ENCODE measurements at regions not wholly inside any gene's neighbourhood (a gene's known extent, or its start where the extent isn't known, plus 50 kb on each side); places are given as distances from the start of the nearest gene placed in this dataset.

DNA sequence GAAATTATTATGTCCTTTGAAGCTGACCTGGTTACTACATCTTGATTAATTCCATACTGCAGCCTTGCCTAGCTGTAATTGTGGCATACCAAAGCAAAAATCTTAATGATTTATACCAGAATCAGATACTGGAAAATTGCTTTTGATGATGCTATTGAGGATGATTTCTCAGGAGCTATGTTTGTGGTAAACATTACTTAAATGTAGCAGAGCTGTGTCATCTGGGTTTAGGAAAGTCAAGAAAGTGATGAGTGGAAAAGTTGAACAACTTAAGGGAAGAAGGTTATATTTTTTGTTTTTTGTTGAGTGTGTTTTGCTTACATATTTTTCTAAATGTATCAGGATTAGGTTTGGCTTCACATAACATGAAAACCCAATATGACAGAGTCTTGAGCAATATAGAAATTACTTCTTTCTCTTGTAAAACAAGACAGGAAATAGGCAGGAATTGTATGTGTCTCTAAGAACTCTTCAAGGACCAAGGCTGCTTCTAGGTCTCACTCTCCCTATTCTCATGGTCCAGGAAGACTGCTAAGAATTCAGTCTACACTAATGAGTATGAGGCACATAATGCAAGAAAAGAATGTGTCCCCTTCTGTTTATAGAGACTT, 87.6 kb upstream of the MTPN start:
- FAIRE-seq (no peak), DNase-seq (ENCODE audit: low read depth) (no peak)
- Histone ChIP-seq H3K4me3 (ENCODE audit: low read depth, low read length) (no peak overlapping the region), H3K36me3 (ENCODE audit: control insufficient read depth, insufficient read depth, low read length) (no peaks in the 10 kb centered on the region), H3K27me3 (ENCODE audit: control insufficient read depth, insufficient read depth, low read length) (no peaks in the 10 kb centered on the region)
- TF ChIP-seq, protein P1, sequence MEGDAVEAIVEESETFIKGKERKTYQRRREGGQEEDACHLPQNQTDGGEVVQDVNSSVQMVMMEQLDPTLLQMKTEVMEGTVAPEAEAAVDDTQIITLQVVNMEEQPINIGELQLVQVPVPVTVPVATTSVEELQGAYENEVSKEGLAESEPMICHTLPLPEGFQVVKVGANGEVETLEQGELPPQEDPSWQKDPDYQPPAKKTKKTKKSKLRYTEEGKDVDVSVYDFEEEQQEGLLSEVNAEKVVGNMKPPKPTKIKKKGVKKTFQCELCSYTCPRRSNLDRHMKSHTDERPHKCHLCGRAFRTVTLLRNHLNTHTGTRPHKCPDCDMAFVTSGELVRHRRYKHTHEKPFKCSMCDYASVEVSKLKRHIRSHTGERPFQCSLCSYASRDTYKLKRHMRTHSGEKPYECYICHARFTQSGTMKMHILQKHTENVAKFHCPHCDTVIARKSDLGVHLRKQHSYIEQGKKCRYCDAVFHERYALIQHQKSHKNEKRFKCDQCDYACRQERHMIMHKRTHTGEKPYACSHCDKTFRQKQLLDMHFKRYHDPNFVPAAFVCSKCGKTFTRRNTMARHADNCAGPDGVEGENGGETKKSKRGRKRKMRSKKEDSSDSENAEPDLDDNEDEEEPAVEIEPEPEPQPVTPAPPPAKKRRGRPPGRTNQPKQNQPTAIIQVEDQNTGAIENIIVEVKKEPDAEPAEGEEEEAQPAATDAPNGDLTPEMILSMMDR (IDR thresholded peaks at IDR 0.05; ENCODE audit: insufficient read depth, low read length, severe bottlenecking): no peak

DNA sequence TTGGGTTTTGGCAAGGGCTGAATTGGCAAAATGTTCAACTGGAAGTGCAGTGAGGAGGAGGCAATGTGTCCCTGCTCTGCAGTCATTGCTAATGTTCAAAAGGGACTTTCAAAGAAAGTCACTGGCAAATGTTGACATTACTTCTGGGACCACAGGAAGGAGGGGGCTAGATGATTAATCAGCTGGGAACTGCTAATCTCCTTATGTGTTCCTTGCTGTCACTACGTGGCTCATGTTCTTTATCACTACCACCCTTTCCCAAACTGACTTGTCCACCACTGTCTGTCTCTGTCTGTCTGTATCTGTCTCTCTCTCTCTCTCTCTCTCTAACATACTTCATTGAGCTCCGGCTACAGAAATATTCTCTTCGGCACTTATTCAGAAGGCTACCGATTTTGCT, 86.9 kb upstream of the MTPN start:
- H3K27me3 ChIP-seq (ENCODE audit: control insufficient read depth, insufficient read depth, low read length): no peaks in the 10 kb centered on the region

DNA sequence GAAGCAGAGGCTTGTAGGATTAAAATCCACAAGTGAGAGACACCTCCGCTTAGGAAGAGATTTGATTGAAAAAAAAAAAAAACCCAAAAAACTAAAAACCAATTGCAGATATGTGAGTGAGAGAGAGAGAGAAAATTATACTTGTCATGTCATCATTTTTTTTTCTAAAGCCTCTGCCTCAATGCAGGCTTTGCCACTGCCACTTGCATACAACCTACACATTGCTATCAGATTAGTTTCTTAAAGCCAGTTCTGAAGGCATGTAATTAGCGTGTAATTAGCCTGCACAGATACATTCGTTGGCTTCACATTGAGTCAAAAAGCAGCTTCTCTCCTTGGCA, 86.1 kb upstream of the MTPN start:
- no peak overlapping the region for H3K4me3 ChIP-seq (ENCODE audit: low read depth, low read length)
- no peak for FAIRE-seq
- DNase-seq (ENCODE audit: low read depth): no peak
- H3K27me3 ChIP-seq (ENCODE audit: control insufficient read depth, insufficient read depth, low read length): no peaks in the 10 kb centered on the region
- TF ChIP-seq, protein P1 (IDR thresholded peaks at IDR 0.05; ENCODE audit: insufficient read depth, low read length, severe bottlenecking): no peak
- no peaks in the 10 kb centered on the region for H3K36me3 ChIP-seq (ENCODE audit: control insufficient read depth, insufficient read depth, low read length)

More for the DNA sequence above, 86.9 kb upstream of the MTPN start:
- no peaks in the 10 kb centered on the region for H3K36me3 ChIP-seq (ENCODE audit: control insufficient read depth, insufficient read depth, low read length)
- DNase-seq (ENCODE audit: low read depth) (no peak), FAIRE-seq (no peak)
- H3K4me3 ChIP-seq (ENCODE audit: low read depth, low read length): no peak overlapping the region
- TF ChIP-seq, protein P1 (IDR thresholded peaks at IDR 0.05; ENCODE audit: insufficient read depth, low read length, severe bottlenecking): no peak

DNA sequence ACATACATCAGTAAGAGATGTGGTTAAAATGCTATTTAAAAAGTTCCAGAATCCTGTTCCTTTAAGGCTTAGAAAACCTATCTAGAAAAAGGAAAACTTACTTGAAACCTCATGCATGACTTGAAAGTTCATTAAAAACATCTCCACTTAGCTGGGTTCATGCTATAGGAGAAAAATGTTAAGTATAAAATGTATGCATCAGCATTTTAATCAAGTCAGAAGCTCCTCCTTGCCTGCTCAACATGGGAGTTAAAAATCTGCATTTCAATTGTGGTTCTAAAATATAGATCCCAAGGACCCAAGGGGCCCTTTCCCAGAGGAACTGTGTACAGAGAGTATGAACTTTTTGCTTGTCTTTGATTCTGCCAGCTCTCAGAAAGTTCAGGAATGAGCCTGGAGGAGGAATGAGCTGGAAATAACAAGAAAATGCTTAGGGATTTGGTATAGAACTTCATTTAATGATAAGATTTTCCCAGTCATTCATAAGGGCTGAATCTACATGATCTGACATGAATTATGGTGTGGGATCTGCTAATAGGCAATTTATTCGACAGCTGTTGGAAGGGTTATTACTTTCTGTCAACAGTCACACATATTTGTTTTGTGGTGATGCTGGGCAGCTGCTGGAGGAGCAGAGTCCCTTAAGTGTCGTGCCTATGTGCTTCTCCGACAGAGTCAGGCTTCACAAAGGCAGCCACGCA, 85.6 kb upstream of the MTPN start:
- TF ChIP-seq, protein P1 (IDR thresholded peaks at IDR 0.05; ENCODE audit: insufficient read depth, low read length, severe bottlenecking): no peak
- no peak for FAIRE-seq
- H3K36me3 ChIP-seq (ENCODE audit: control insufficient read depth, insufficient read depth, low read length): no peaks in the 10 kb centered on the region
- H3K27me3 ChIP-seq (ENCODE audit: control insufficient read depth, insufficient read depth, low read length): no peaks in the 10 kb centered on the region
- DNase-seq (ENCODE audit: low read depth): no peak
- no peak overlapping the region for H3K4me3 ChIP-seq (ENCODE audit: low read depth, low read length)

DNA sequence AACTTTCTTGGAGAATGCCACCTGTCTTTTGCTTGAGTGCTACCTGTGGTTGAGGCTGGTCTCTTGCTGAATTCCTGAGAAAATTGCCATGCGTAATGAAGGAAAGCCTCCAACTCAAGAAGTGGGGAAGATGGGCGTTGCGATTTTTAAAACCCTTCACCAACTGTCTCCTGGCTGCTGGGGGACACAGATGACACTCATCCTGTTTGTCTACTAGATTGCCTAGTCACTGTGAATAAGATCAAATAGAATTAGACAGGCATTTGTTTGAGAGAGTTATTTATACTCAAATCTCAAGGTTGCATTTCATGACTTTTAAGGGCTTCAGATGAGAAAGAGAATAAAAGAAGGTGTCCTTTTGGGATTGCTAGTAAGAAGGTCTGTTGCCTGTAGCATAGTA, 84.3 kb upstream of the MTPN start:
- Histone ChIP-seq H3K36me3 (ENCODE audit: control insufficient read depth, insufficient read depth, low read length) (no peaks in the 10 kb centered on the region), H3K4me3 (ENCODE audit: low read depth, low read length) (no peak overlapping the region)
- TF ChIP-seq, protein P1 (IDR thresholded peaks at IDR 0.05; ENCODE audit: insufficient read depth, low read length, severe bottlenecking): no peak

DNA sequence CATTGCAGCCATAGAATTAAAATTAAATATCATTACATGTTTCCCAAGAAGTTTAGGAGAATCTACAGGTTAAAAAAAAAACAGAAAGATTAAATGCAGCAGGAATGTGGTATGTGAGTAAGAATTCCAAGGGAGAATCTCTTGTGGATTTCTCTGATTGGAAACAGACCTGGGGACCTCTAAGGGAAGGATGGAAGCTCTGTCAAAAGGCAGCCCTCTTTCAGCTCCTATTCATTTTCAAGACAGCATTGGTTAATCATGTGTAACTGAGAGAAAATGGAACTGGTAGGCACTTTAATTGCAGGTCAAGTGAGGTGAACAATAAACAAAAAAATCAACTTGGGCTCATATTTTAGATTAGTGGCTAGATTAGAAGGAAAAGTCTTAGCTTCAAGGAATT, 81.4 kb upstream of the MTPN start:
- no peak for DNase-seq (ENCODE audit: low read depth)
- Histone ChIP-seq H3K4me3 (ENCODE audit: low read depth, low read length) (no peak overlapping the region), H3K36me3 (ENCODE audit: control insufficient read depth, insufficient read depth, low read length) (no peaks in the 10 kb centered on the region), H3K27me3 (ENCODE audit: control insufficient read depth, insufficient read depth, low read length) (no peaks in the 10 kb centered on the region)
- TF ChIP-seq, protein P1 (IDR thresholded peaks at IDR 0.05; ENCODE audit: insufficient read depth, low read length, severe bottlenecking): no peak
- FAIRE-seq: no peak

More for the DNA sequence above, 84.3 kb upstream of the MTPN start:
- DNase-seq (ENCODE audit: low read depth) (no peak), FAIRE-seq (no peak)
- no peaks in the 10 kb centered on the region for H3K27me3 ChIP-seq (ENCODE audit: control insufficient read depth, insufficient read depth, low read length)

Data from bronchial epithelial cell (primary cell).